Parathyroid adenoma (tissue), 2 donors: ENCODE measurements at regions not wholly inside any gene's neighbourhood (a gene's known extent, or its start where the extent isn't known, plus 50 kb on each side); places are given as distances from the start of the nearest gene placed in this dataset.

Source experiments
- H2AFZ ChIP-seq: fragments of 300-600 bp; sonication (generic); one replicate; pipeline ENCODE4 v1.7.0; 2017; ENCODE audit warnings: antibody characterized with exemption, mild to moderate bottlenecking
- H3K27ac ChIP-seq: fragments of 300-600 bp; sonication (generic); one replicate; pipeline ENCODE4 v1.7.0; 2017
- H3K27me3 ChIP-seq: fragments of 300-600 bp; sonication (generic); one replicate; pipeline ENCODE4 v1.7.0; 2017; ENCODE audit warnings: low read length; ENCODE audit not compliant: control insufficient read depth, insufficient read depth
- H3K36me3 ChIP-seq: fragments of 300-600 bp; sonication (generic); one replicate; pipeline ENCODE4 v1.7.0; 2017; ENCODE audit warnings: low read length; ENCODE audit not compliant: control insufficient read depth, insufficient read depth
- H3K4me1 ChIP-seq: fragments of 300-600 bp; sonication (generic); one replicate; pipeline ENCODE4 v1.7.0; 2017; ENCODE audit warnings: control low read depth
- H3K4me2 ChIP-seq: fragments of 300-600 bp; sonication (generic); one replicate; pipeline ENCODE4 v1.7.0; 2017; ENCODE audit warnings: low read length
- H3K4me3 ChIP-seq: fragments of 300-600 bp; sonication (generic); one replicate; pipeline ENCODE4 v1.7.0; 2017; ENCODE audit warnings: low read depth, low read length
- H3K79me2 ChIP-seq: fragments of 300-600 bp; sonication (generic); one replicate; pipeline ENCODE4 v1.7.0; 2017; ENCODE audit warnings: control low read depth
- H3K9ac ChIP-seq: fragments of 300-600 bp; sonication (generic); one replicate; pipeline ENCODE4 v1.7.0; 2017; ENCODE audit warnings: mild to moderate bottlenecking
- H3K9me3 ChIP-seq: fragments of 300-600 bp; sonication (generic); one replicate; pipeline ENCODE4 v1.7.0; 2017; ENCODE audit warnings: low read length; ENCODE audit not compliant: control insufficient read depth
- CTCF ChIP-seq: fragments of 300-600 bp; sonication (generic); IDR thresholded peaks from one replicate; pipeline ENCODE4 v1.7.0; 2017; ENCODE audit warnings: antibody characterized with exemption, mild to moderate bottlenecking
- donor health status: primary hyperparathyroidism.

DNA sequence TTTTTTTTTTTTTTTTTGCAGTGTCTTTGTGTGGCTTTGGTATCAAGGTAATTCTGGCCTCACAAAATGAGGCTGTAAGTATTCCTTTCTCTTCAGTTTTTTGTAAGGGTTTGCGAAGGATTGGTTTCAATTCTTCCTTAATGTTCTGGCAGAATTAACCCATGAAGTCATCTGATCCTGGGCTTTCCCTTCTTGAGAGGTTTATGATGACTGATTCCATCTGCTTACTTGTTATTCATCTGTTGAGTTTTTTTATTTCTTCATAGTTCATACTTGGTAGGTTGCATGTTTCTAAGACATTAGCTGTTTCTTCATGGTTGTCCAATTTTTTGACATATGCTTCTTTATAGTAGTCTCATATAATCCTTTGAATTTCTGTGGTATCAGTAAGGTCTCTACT is 181.4 kb upstream of the PDE5A start:
- no peak overlapping the region for H2AFZ ChIP-seq
- H3K4me3 ChIP-seq: no peak overlapping the region
- no peaks in the 10 kb centered on the region for H3K36me3 ChIP-seq
- H3K9ac ChIP-seq: no peak overlapping the region
- no peaks in the 10 kb centered on the region for H3K4me1 ChIP-seq
- no peaks in the 10 kb centered on the region for H3K27me3 ChIP-seq
- H3K27ac ChIP-seq: no peak overlapping the region
- no peak for TF ChIP-seq CTCF
- no peaks in the 10 kb centered on the region for H3K79me2 ChIP-seq
- H3K9me3 ChIP-seq: no peaks in the 10 kb centered on the region
- H3K4me2 ChIP-seq: no peak overlapping the region

GRCh38 chr4:119804404-119804803 is 175.8 kb upstream of the PDE5A start:
- Histone ChIP-seq H3K27me3 (no peaks in the 10 kb centered on the region), H3K4me1 (no peaks in the 10 kb centered on the region), H2AFZ (no peak overlapping the region), H3K79me2 (no peaks in the 10 kb centered on the region), H3K9ac (no peak overlapping the region), H3K4me3 (no peak overlapping the region), H3K9me3 (no peaks in the 10 kb centered on the region), H3K36me3 (no peaks in the 10 kb centered on the region), H3K4me2 (no peak overlapping the region), H3K27ac (no peak overlapping the region)
- no peak for TF ChIP-seq CTCF

DNA sequence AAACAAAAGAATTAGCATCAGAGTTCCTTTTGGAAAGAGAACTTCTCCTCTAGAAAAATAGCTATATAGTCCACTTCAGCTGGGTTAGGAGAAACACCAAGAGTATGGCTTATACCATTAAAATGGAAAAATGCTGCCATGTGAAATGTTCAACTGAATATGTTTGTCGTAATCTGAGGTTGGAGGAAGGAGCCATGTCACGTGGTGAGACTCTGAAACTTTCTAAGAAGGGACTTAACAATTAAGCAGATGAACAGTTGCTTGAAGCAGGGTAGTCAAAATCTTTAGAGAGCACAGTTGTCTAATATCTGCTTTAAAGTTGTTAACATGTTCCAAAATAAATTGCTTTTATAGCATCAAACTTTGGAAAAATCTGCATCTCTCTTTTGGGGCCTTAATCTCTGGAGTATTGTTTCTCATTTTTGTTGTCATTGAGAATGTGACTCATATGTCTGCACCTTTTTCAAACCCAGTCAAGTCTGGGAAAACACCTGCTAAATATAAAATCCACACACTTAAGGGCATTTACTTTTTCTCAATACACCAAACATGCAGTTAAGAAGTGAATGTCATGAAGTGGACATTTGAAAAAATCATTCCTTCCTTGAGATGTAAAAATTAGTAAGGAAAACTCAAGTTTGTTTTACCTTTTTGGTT is 168.8 kb upstream of the PDE5A start:
- Histone ChIP-seq H3K4me1 (no peaks in the 10 kb centered on the region), H3K36me3 (no peaks in the 10 kb centered on the region), H3K9me3 (no peaks in the 10 kb centered on the region), H2AFZ (no peak overlapping the region), H3K27ac (no peak overlapping the region), H3K27me3 (no peaks in the 10 kb centered on the region), H3K4me2 (no peak overlapping the region), H3K4me3 (no peak overlapping the region), H3K9ac (no peak overlapping the region), H3K79me2 (no peaks in the 10 kb centered on the region)
- TF ChIP-seq CTCF: no peak

DNA sequence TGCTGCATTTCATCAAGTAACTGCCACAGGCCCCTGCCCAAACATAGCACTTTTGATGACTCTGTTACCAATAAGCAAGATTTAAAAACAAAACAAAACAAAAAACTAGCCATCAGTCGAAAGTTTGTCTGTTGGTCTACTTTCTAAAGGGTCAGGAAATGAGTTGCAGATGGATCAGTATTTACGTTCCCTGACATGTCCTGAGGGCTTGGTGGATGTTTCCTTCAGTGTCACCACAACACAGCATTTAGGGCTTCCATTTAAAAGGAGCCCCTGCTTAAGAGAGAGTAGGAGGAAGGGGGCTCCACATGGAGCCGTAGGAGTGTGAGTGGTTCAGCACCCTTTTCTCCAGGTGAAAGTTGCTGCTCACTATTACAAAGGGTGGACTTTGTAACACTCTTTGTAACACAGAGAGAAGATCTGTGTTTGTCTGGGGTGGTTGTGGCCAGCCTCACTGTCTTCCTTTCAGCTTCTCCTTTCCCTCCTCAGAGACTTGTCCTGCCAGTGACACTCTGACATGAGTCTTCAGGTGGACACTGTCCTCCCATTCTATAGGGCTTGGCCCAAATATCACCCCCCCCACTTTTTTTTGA is 167.5 kb upstream of the PDE5A start:
- Histone ChIP-seq H3K9me3 (no peaks in the 10 kb centered on the region), H3K4me1 (no peaks in the 10 kb centered on the region), H3K4me2 (no peak overlapping the region), H3K4me3 (no peak overlapping the region), H3K9ac (no peak overlapping the region), H3K27ac (no peak overlapping the region), H3K27me3 (no peaks in the 10 kb centered on the region), H2AFZ (no peak overlapping the region), H3K79me2 (no peaks in the 10 kb centered on the region), H3K36me3 (no peaks in the 10 kb centered on the region)
- TF ChIP-seq CTCF: no peak

DNA sequence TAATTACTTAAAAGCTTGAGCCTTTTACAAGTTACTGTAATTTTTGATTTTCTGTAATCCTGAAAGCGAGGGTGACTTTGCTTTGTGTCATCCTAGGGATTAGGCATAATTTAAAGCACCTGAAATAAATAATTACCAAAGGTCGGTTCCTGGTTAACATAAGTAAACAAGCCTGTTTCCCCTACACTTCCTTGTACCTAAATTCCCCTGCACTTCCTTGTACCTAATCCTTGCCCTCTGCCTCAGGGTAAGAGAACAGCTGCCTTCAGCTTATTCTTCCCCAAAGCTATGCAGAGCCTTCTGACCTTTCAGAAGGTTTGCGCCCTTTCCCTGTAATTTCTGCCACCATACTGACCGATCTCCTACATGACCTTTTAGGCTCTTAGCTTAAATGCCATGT is 166.1 kb upstream of the PDE5A start:
- Histone ChIP-seq H3K9ac (no peak overlapping the region), H3K4me3 (no peak overlapping the region), H3K4me2 (no peak overlapping the region), H3K4me1 (no peaks in the 10 kb centered on the region), H2AFZ (no peak overlapping the region), H3K27me3 (no peaks in the 10 kb centered on the region), H3K27ac (no peak overlapping the region), H3K9me3 (no peaks in the 10 kb centered on the region), H3K36me3 (no peaks in the 10 kb centered on the region), H3K79me2 (no peaks in the 10 kb centered on the region)
- no peak for TF ChIP-seq CTCF
